Loucy (cell line): ENCODE measurements at regions not wholly inside any gene's neighbourhood (a gene's known extent, or its start where the extent isn't known, plus 50 kb on each side); places are given as distances from the start of the nearest gene placed in this dataset.

Experiments used
- H2AFZ ChIP-seq: fragments of 200-600 bp; sonication (generic); 2 replicates; pipeline ENCODE4 v1.6.0; 2016; ENCODE audit warnings: antibody characterized with exemption, mild to moderate bottlenecking, low read length, moderate library complexity
- H3F3A ChIP-seq: fragments of 200-600 bp; 2 replicates; pipeline ENCODE4 v1.6.0; 2016; ENCODE audit warnings: antibody characterized with exemption, low read depth, mild to moderate bottlenecking
- H3K27me3 ChIP-seq: fragments of 200-600 bp; sonication (generic); 2 replicates; pipeline ENCODE4 v1.6.1; 2014; ENCODE audit warnings: low read length, mild to moderate bottlenecking; ENCODE audit not compliant: insufficient read depth, poor library complexity, severe bottlenecking
- H3K36me3 ChIP-seq: fragments of 200-600 bp; sonication (generic); 2 replicates; pipeline ENCODE4 v1.6.1; 2016; ENCODE audit warnings: low read length; ENCODE audit not compliant: insufficient read depth
- H3K4me1 ChIP-seq: fragments of 200-600 bp; sonication (generic); 2 replicates; pipeline ENCODE4 v1.5.1; 2014; ENCODE audit warnings: low read length, mild to moderate bottlenecking; ENCODE audit not compliant: insufficient read depth, poor library complexity, severe bottlenecking
- H3K4me2 ChIP-seq: fragments of 200-600 bp; sonication (generic); 2 replicates; pipeline ENCODE4 v1.6.0; 2014; ENCODE audit warnings: antibody characterized with exemption, low read length, low read depth, mild to moderate bottlenecking; ENCODE audit not compliant: poor library complexity, severe bottlenecking
- H3K4me3 ChIP-seq: fragments of 200-600 bp; sonication (generic); 2 replicates; pipeline ENCODE4 v1.5.1; 2014; ENCODE audit warnings: low read length, mild to moderate bottlenecking, mixed read lengths; ENCODE audit not compliant: poor library complexity, severe bottlenecking
- H3K79me2 ChIP-seq: fragments of 200-600 bp; sonication (generic); 2 replicates; pipeline ENCODE4 v1.6.1; 2014; ENCODE audit warnings: low read length; ENCODE audit not compliant: insufficient read depth
- H3K9ac ChIP-seq: fragments of 200-600 bp; sonication (generic); 2 replicates; pipeline ENCODE4 v1.6.0; 2014; ENCODE audit warnings: mild to moderate bottlenecking, low read depth, low read length, moderate library complexity; ENCODE audit not compliant: poor library complexity, severe bottlenecking
- H3K9me2 ChIP-seq: fragments of 200-600 bp; sonication (generic); replicated peaks from 2 replicates; pipeline ENCODE4 v1.6.1; 2016; ENCODE audit warnings: low read depth, low read length, mixed read lengths
- H3K9me3 ChIP-seq: fragments of 200-600 bp; sonication (generic); 2 replicates; pipeline ENCODE4 v1.6.1; 2014; ENCODE audit warnings: mild to moderate bottlenecking, antibody characterized with exemption, low read length, low read depth; ENCODE audit not compliant: insufficient read depth
- H4K20me1 ChIP-seq: fragments of 200-600 bp; sonication (generic); 2 replicates; pipeline ENCODE4 v1.6.0; 2014; ENCODE audit warnings: antibody characterized with exemption, low read length, mild to moderate bottlenecking; ENCODE audit not compliant: insufficient read depth, poor library complexity, severe bottlenecking
- CTCF ChIP-seq: fragments of 200-600 bp; sonication (generic); conservative IDR thresholded peaks from 2 replicates; pipeline ENCODE4 v1.5.1; 2014; ENCODE audit warnings: mild to moderate bottlenecking, antibody characterized with exemption, low read length
- EZH2phosphoT487 ChIP-seq: fragments of 200-600 bp; IDR thresholded peaks from 2 replicates; pipeline ENCODE4 v1.6.1; 2018; ENCODE audit warnings: antibody characterized with exemption, mild to moderate bottlenecking, moderate library complexity, borderline replicate concordance

DNA sequence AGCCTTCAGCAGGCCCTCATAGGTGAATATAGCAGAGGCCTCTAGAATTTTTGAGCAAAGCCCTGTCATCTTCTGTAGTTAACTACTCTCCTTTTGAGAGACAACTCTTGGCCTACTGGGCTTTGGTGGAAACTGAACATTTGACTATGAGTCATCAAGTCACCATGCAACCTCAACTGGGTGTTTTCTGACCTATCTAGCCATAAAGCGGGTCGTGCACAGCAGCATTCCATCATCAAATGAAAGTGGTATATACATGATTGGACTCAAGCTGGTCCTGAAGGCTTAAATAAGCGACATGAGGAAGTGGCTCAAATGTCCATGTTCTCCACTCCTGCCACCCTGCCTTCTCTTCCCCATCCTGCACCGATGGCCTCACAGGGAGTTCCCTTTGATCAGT is 1115.5 kb downstream of the TAF11L14 start:
- TF ChIP-seq EZH2phosphoT487 (no peak), CTCF (no peak)
- Histone ChIP-seq H3K27me3 (no peaks in the 10 kb centered on the region), H3K9me3 (no peaks in the 10 kb centered on the region), H3K4me3 (no peak overlapping the region), H4K20me1 (no peaks in the 10 kb centered on the region), H3K79me2 (peaks cover 8% of the 10 kb centered on the region), H2AFZ (no peak overlapping the region), H3K9ac (no peak overlapping the region), H3K36me3 (no peaks in the 10 kb centered on the region), H3K9me2 (no peaks in the 10 kb centered on the region), H3K4me1 (peaks cover 11% of the 10 kb centered on the region), H3K4me2 (no peak overlapping the region), H3F3A (no peaks in the 10 kb centered on the region)

- H3F3A ChIP-seq, result no peaks in the 10 kb centered on the region
- no peaks in the 10 kb centered on the region for H3K79me2 ChIP-seq
- no peak overlapping the region for H2AFZ ChIP-seq
- H3K4me1 ChIP-seq, result no peaks in the 10 kb centered on the region
- H3K9me2 ChIP-seq, result no peaks in the 10 kb centered on the region
- no peak overlapping the region for H3K4me3 ChIP-seq
- H3K9me3 ChIP-seq, result no peaks in the 10 kb centered on the region
- no peaks in the 10 kb centered on the region for H4K20me1 ChIP-seq
- no peaks in the 10 kb centered on the region for H3K36me3 ChIP-seq
- H3K4me2 ChIP-seq, result no peak overlapping the region
- no peaks in the 10 kb centered on the region for H3K27me3 ChIP-seq
- no peak overlapping the region for H3K9ac ChIP-seq
- TF ChIP-seq EZH2phosphoT487, result no peak
- TF ChIP-seq CTCF, result no peak
These were observed 1118.1 kb downstream of the TAF11L14 start for GRCh38 chr5:18752317-18752716.

- Histone ChIP-seq H3K4me3 (no peak overlapping the region), H3K9me2 (no peaks in the 10 kb centered on the region), H3K79me2 (no peaks in the 10 kb centered on the region), H3K4me1 (no peaks in the 10 kb centered on the region), H3F3A (no peaks in the 10 kb centered on the region), H3K27me3 (no peaks in the 10 kb centered on the region), H2AFZ (no peak overlapping the region), H3K4me2 (no peak overlapping the region), H3K36me3 (no peaks in the 10 kb centered on the region), H4K20me1 (no peaks in the 10 kb centered on the region), H3K9ac (no peak overlapping the region), H3K9me3 (no peaks in the 10 kb centered on the region)
- TF ChIP-seq EZH2phosphoT487 (no peak), CTCF (no peak)
These were observed 1119.9 kb downstream of the TAF11L14 start for GRCh38 chr5:18754201-18754600.
